DND-41 (cell line): ENCODE measurements at regions not wholly inside any gene's neighbourhood (a gene's known extent, or its start where the extent isn't known, plus 50 kb on each side); places are given as distances from the start of the nearest gene placed in this dataset.

Experiments used
- CTCF ChIP-seq: IDR thresholded peaks from 2 replicates; pipeline ENCODE4 v1.5.1; 2012; ENCODE audit warnings: borderline replicate concordance, low read length, moderate library complexity, mild to moderate bottlenecking; ENCODE audit not compliant: poor library complexity, severe bottlenecking; ENCODE audit errors: extremely low read depth
- EZH2 ChIP-seq: IDR thresholded peaks from 3 replicates; pipeline ENCODE4 v1.6.1; 2012; ENCODE audit warnings: borderline replicate concordance, low read depth, mild to moderate bottlenecking, moderate library complexity, low read length, inconsistent platforms; ENCODE audit not compliant: severe bottlenecking

DNA sequence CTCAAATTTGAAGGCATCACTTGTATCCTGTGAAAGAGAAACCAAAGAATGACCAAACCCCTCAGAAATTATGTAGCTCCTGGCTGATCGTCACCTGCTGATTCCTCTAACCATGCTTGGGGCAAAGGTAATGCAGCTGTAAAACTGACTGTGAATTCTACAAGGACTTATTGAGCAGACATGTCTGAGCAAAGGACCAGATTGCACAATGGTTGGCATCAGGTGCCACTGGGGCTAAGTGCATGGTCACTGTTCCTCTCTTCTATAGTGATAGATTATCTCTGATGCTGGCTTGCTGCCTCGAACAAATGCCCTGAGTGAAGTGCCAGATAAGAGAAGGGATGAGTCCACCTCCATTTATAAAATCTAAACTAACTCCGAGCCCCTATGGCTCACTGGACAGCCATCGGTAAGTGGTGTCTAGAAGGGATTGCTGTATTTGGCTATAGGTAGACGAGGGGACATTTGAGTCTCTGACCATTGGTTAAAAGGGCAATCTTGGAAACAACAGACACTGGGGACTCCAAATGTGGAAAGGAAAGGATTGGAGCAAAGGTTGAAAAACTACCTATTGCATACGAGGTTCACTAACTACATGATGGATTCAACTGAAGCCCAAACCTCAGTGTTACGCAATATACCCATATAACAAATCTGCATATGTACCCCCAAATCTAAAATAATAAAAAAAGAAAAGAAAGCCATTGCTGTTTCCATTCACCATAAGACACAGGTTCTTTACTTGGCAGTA lies 110.7 kb upstream of the IGSF1 start:
- TF ChIP-seq CTCF, result no peak
- TF ChIP-seq EZH2, result no peak
